ENCODE measurements at regions not wholly inside any gene's neighbourhood (a gene's known extent, or its start where the extent isn't known, plus 50 kb on each side); places are given as distances from the start of the nearest gene placed in this dataset.
"Not testable (repeated sequence)": the region's sequence is repeated elsewhere in the genome, so short reads cannot be mapped to it uniquely, and the experiment has no call there.

GRCh38 chr6:71768356-71768755 lies 118.0 kb upstream of the RIMS1 start:
- Mint-ChIP-seq H3K36me3 (ENCODE audit: low read depth) (peaks cover 34% of the 10 kb centered on the region), H3K27ac (peak overlapping the region; percentile 90), H3K4me3 (no peak overlapping the region), H3K27me3 (ENCODE audit: low read depth, poor library complexity) (peaks cover 5% of the 10 kb centered on the region), H3K4me1 (peaks cover 68% of the 10 kb centered on the region), H3K9me3 (peaks cover 32% of the 10 kb centered on the region)
- TF ChIP-seq, protein P1, sequence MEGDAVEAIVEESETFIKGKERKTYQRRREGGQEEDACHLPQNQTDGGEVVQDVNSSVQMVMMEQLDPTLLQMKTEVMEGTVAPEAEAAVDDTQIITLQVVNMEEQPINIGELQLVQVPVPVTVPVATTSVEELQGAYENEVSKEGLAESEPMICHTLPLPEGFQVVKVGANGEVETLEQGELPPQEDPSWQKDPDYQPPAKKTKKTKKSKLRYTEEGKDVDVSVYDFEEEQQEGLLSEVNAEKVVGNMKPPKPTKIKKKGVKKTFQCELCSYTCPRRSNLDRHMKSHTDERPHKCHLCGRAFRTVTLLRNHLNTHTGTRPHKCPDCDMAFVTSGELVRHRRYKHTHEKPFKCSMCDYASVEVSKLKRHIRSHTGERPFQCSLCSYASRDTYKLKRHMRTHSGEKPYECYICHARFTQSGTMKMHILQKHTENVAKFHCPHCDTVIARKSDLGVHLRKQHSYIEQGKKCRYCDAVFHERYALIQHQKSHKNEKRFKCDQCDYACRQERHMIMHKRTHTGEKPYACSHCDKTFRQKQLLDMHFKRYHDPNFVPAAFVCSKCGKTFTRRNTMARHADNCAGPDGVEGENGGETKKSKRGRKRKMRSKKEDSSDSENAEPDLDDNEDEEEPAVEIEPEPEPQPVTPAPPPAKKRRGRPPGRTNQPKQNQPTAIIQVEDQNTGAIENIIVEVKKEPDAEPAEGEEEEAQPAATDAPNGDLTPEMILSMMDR (IDR thresholded peaks at IDR 0.05), result no peak
- no peak for DNase-seq

GRCh38 chr6:71808865-71809264 lies 77.5 kb upstream of the RIMS1 start:
- no peak for DNase-seq
- H3K27ac Mint-ChIP-seq, result no peak overlapping the region
- no peak overlapping the region for H3K4me3 Mint-ChIP-seq
- peaks cover 13% of the 10 kb centered on the region for H3K36me3 Mint-ChIP-seq (ENCODE audit: low read depth)
- peaks cover 56% of the 10 kb centered on the region for H3K9me3 Mint-ChIP-seq
- H3K27me3 Mint-ChIP-seq (ENCODE audit: low read depth, poor library complexity), result peaks cover 7% of the 10 kb centered on the region
- TF ChIP-seq, protein P1 (IDR thresholded peaks at IDR 0.05), result no peak
- H3K4me1 Mint-ChIP-seq, result no peaks in the 10 kb centered on the region

GRCh38 chr6:71810880-71811279 lies 75.5 kb upstream of the RIMS1 start:
- Mint-ChIP-seq H3K4me1 (no peaks in the 10 kb centered on the region), H3K36me3 (ENCODE audit: low read depth) (peaks cover 20% of the 10 kb centered on the region), H3K27me3 (ENCODE audit: low read depth, poor library complexity) (peaks cover 1% of the 10 kb centered on the region), H3K9me3 (peaks cover 69% of the 10 kb centered on the region), H3K27ac (no peak overlapping the region), H3K4me3 (no peak overlapping the region)
- TF ChIP-seq, protein P1 (IDR thresholded peaks at IDR 0.05), result no peak
- no peak for DNase-seq

DNA sequence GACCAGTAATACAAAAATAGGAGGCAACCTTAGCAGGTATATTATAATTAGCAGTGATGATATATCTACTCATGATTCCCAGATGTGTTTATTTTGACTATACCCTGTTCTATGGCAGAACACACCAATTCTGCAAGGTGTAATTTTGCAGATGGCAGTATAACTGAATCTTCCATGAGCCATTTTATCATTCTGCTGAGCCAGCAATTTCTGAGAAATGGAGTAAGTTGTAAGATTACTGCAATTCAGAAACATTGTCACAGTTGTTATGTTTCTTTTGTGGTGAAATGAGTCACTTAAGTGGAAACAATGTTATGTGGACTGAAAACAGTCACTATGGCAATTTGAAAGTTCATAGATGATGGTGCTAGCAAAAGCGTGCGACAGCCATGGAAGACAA lies 63.7 kb upstream of the RIMS1 start:
- TF ChIP-seq, protein P1 (IDR thresholded peaks at IDR 0.05), result no peak
- DNase-seq, result no peak
- Mint-ChIP-seq H3K27ac (no peak overlapping the region), H3K4me3 (no peak overlapping the region), H3K9me3 (peaks cover 19% of the 10 kb centered on the region), H3K4me1 (no peaks in the 10 kb centered on the region), H3K36me3 (ENCODE audit: low read depth) (no peaks in the 10 kb centered on the region), H3K27me3 (ENCODE audit: low read depth, poor library complexity) (peaks cover 3% of the 10 kb centered on the region)

GRCh38 chr6:71832110-71832764 lies 54.1 kb upstream of the RIMS1 start:
- peaks cover 53% of the 10 kb centered on the region for H3K9me3 Mint-ChIP-seq
- H3K4me1 Mint-ChIP-seq; H3K4me3 Mint-ChIP-seq; H3K27ac Mint-ChIP-seq; DNase-seq; H3K27me3 Mint-ChIP-seq (ENCODE audit: low read depth, poor library complexity): not testable (repeated sequence)
- H3K36me3 Mint-ChIP-seq (ENCODE audit: low read depth), result peaks cover 15% of the 10 kb centered on the region

Measured in nephron progenitor cell (in vitro differentiated cells).